ENCODE measurements at regions not wholly inside any gene's neighbourhood (a gene's known extent, or its start where the extent isn't known, plus 50 kb on each side); places are given as distances from the start of the nearest gene placed in this dataset.
"Not testable (repeated sequence)": the region's sequence is repeated elsewhere in the genome, so short reads cannot be mapped to it uniquely, and the experiment has no call there.

- DNase-seq (ENCODE audit: low spot score), result no peak
Observed at GRCh38 chr17:63178530-63178929, 212.5 kb downstream of the TANC2 start.

GRCh38 chr17:63181856-63182255, 215.8 kb downstream of the TANC2 start:
- DNase-seq (ENCODE audit: low spot score), result no peak

DNA sequence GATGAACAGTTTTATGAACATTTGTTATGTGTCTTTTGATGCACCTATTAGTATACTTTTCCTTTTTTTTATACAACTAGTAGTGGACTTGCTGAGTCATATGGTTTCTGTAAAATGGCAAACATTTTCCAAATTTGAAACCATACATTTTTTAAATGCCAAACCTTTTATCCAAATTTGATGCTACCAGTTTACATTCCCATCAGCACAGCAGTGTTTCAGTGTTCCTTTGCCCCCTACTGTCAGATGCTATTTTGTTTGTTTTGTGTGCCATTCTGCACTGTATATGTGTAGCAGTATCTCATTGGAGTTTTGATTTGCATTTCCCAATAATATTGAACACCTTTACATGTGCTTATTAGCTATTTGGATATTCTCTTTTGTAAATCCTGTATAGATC, 219.4 kb downstream of the TANC2 start:
- DNase-seq (ENCODE audit: low spot score), result no peak

DNA sequence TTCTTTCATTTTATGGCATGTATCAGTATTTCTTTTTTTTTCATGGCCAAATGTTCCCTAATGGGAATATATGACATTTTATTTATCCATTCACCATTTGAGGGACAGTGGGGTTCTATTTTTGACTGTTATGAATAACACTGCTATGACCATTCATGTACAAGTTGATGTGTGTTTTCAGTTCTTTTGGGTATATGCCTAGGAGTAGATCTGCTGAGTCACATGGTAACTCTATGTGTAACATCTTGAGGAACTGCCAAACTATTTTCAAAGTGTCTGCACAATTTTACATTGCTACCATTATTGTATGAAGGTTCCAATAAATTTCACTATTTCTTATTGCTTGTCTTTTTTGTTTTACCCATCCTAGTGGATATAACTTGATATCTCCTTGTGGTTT, 223.0 kb downstream of the TANC2 start:
- peak; percentile 14 for DNase-seq (ENCODE audit: low spot score)

DNA sequence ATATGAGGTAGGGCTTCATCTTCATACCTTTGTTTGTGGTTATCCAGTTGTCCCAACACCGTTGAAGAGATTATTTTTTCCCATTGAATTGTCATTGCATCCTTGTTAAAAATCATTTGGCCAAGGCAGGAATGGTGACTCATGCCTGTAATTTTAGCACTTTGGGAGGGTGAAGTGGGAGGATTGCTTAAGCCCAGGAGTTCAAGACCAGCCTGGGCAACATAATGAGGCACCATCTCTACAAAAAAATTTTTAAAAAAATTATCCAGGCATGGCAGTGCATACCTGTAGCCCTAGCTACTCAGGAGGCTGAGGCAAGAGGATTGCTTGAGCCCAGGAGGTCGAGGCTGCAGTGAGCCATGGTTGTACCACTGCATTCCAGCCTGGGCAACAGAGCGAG, 223.9 kb downstream of the TANC2 start:
- DNase-seq (ENCODE audit: low spot score), result no peak

GRCh38 chr17:63190821-63191370, 224.9 kb downstream of the TANC2 start:
- DNase-seq (ENCODE audit: low spot score), result no peak

- DNase-seq (ENCODE audit: low spot score), result no peak
Observed at GRCh38 chr17:63191610-63192009, 225.6 kb downstream of the TANC2 start.

GRCh38 chr17:63193827-63194226, 227.8 kb downstream of the TANC2 start:
- no peak for DNase-seq (ENCODE audit: low spot score)

GRCh38 chr17:63196772-63197335, 230.8 kb downstream of the TANC2 start:
- no peak for DNase-seq (ENCODE audit: low spot score)

DNA sequence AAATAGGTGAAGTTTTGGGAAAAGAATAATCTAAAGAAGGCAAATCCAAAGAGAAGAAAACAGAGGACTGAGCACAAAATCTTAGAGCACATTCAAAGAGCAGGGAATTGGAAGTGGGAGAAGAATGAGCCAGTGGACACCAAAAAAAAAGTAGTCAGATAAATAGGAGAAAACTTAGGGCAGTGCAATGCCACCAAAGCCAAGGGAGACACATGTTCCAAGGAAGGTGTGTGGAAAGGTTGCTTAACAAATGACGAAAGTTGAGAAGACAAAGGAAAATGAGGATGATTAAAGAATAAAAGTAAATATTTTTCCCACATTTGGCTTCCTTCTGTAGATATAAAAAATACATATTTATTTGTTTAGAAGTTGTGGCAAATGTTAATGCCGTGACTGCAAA, 237.6 kb downstream of the TANC2 start:
- no peak for DNase-seq (ENCODE audit: low spot score)

DNA sequence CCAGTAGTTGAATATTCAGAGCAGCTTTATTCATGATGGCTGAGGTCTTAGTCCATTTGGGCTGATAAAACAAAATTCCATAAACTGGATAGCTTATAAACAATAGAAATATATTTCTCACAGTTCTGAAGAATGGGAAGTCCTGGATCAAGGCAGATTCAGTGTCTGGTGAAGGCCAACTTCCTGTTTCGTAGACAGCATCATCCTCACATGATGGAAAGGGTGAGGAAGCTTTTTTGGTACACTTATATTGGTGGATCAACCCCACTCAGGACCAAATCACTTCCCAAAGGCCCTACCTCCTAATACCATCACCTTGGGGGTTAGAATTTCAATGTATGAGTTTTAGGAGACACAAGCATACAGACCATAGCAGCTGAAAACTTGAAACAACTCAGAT, 224.2 kb downstream of the CYB561 start:
- DNase-seq (ENCODE audit: low spot score), result no peak

DNA sequence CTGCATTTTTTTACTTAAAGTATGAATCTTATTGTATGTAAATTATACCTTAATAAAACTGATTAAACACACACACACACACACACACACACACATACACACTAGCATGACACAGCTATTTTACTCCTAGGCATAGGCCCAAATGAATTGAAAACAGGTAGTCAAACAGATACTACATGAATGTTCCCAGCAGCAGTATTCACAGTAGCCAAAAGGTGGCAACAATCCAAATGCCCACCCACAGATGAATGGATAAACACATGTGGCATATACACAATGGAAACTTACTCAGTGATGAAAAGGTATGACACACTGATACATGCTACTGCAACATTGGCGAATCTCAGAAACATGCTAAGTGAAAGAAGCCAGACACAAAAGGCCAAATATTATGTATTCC, 223.5 kb downstream of the CYB561 start:
- DNase-seq (ENCODE audit: low spot score), result no peak

- DNase-seq (ENCODE audit: low spot score), result no peak
Observed at GRCh38 chr17:63223212-63223911, 222.7 kb downstream of the CYB561 start.

GRCh38 chr17:63224644-63225043, 221.5 kb downstream of the CYB561 start:
- DNase-seq (ENCODE audit: low spot score), result no peak

GRCh38 chr17:63226720-63227119, 219.4 kb downstream of the CYB561 start:
- DNase-seq (ENCODE audit: low spot score), result not testable (repeated sequence)

- not testable (repeated sequence) for DNase-seq (ENCODE audit: low spot score)
Observed at GRCh38 chr17:63231015-63231620, 215.0 kb downstream of the CYB561 start.

DNA sequence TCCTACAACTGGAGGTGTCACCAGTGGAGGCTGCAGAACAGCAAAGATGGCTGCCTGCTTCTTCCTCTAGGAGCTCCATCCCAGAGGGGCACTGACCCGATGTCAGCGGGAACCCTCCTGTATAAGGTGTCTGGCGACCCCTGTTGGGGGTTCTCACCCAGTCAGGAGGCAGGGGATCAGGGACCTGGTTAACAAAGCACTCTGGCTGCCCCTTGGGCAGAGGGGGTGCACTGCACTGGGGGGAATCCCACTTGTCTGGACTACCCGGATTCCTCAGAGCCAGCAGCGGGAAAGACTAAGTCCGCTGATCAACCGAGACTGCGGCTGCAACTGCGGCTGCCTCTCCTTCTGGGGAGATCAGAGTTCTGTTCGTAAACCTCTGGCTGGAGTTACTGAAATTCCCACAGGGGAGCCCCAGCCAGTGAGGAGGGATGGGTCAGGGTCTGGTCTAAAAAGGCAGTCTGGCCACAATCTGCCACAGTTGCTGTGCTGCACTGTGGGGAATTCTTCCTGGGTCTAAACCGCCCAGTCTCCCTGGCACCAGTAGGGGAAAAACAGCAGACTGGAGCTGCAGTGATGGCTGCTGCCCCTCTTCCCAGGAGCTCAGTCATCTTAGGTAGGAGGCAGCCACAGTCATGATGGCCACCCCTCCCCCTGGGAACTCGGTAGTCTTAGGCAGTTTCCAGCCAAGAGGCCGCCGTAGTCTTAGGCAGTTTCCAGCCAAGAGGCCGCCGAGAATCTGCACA, 213.4 kb downstream of the CYB561 start:
- no peak for DNase-seq (ENCODE audit: low spot score)

DNA sequence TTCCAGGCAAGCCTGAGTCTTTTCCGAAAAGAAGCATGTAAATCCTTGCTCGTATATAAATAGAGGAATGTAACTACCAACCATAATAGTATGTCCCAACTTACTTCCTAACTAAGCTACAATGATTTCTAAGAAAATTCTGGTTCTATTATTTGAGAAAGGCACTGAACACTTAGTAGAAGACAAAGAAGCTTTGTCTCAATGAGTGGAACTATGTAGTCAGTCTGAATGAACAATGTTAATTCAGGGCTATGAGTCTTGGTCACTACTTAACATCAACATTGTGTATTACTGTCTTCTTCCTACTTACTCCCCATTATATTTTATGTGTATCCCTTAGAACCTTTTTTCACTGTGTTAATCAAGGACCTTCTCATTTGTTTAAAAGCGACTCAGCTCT, 206.0 kb downstream of the CYB561 start:
- DNase-seq (ENCODE audit: low spot score), result no peak

DNA sequence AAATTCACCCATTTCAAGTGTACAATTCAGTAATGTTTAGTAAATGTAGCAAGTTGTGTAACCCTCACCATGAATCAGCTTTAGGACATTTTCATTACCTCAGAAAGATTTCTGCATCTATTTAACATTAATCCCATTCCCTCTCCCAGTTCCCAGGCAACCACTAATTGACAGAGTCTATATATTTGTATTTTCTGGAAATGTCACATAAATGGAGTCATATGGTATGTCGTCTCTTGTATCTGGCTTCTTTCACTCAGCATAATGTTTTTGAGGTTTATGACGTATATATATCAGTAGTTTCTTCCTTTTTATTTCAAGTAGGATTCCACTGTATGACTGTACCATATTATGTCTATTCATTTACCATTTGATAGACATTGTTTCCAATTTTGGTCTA, 199.8 kb downstream of the CYB561 start:
- no peak for DNase-seq (ENCODE audit: low spot score)

- no peak for DNase-seq (ENCODE audit: low spot score)
Observed at GRCh38 chr17:63247706-63248105, 198.4 kb downstream of the CYB561 start.

DNA sequence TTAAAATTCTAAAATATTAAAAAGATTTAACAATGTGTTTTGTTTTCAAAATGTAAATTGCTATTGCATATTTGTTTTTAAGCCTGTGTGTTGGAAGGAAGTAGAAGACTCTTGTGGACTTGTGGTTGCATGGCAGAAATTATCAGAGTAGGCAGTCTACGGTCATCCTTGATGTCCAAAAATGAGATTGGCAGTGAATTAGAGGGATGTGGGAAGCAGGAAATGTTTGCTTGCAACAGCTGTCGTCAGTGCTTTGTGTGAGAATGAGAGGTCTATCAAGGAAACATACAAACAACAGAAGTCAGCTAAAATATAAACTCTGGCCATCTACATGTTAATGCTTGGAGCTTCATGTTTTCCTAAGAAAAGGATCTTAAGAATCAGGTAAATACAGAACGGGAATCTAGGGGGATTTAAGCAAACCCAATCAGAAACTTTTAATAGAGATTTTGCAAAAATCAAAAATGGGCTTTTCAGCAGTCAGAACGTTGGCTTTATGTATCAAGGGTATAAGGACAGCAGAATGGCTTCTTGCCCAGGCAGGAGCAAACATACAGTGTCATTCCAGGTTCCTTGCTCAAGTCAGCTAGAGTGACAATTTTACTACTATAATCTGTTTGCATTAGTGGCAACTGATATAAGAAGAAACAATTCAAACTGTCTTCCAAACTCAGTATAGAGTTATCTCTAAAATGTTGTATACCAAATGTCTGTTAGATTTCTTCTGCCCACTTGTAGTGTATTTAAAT, 196.7 kb downstream of the CYB561 start:
- peak; percentile 10 for DNase-seq (ENCODE audit: low spot score)

DNA sequence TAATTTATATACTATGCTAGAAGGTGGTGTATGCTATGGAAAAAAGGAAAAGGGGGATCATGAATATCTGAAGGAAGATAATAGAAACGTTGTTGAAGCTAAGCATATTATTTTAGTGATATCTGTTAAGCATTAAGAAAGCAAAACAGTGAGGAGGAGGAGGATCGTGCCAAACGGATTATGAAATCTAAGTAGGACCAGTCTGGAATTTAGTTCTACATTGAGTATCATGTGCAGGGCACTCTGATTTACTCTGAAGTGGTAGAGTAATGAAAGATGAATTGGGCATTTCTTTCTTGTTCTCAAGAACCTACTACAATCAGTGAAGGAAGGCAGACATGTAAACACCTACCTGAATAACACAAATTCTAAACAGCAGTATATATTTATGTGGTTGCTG, 195.3 kb downstream of the CYB561 start:
- peak; percentile 41 for DNase-seq (ENCODE audit: low spot score)

All from AG20443 (cell line).